Erythroblast (primary cell): ENCODE measurements at regions not wholly inside any gene's neighbourhood (a gene's known extent, or its start where the extent isn't known, plus 50 kb on each side); places are given as distances from the start of the nearest gene placed in this dataset.

Source experiments
- GATA1 ChIP-seq: IDR thresholded peaks from 2 replicates; pipeline ENCODE4 v1.6.1; 2011; ENCODE audit warnings: low read depth, mild to moderate bottlenecking, control low read depth, low read length, moderate library complexity
- POLR2A ChIP-seq: IDR thresholded peaks from 2 replicates; pipeline ENCODE4 v1.6.1; 2011; ENCODE audit warnings: mild to moderate bottlenecking, low read length

- no peak for TF ChIP-seq POLR2A
- TF ChIP-seq GATA1, result no peak
Measured at GRCh38 chr5:39691136-39691535, 266.4 kb upstream of the DAB2 start.
